Endothelial cell of umbilical vein (primary cell): ENCODE measurements at regions not wholly inside any gene's neighbourhood (a gene's known extent, or its start where the extent isn't known, plus 50 kb on each side); places are given as distances from the start of the nearest gene placed in this dataset.

ENCODE experiments used
- POLR2A ChIP-seq: IDR thresholded peaks from 2 replicates; pipeline ENCODE4 v1.6.1; 2012; ENCODE audit warnings: low read depth, mild to moderate bottlenecking, control low read depth, low read length
- POLR2AphosphoS5 ChIP-seq: IDR thresholded peaks from 2 replicates; pipeline ENCODE4 v1.6.1; 2012; ENCODE audit warnings: low read depth, mild to moderate bottlenecking, control low read depth, low read length, moderate library complexity; ENCODE audit not compliant: insufficient read depth
- TF ChIP-seq, protein P1 (sequence below), 2 donors: IDR thresholded peaks; 1 replicate in 1 of 2; 2 replicates in 1 of 2; pipeline ENCODE4 v1.5.1; 2011; ENCODE audit warnings: low read length in 2 of 2, mild to moderate bottlenecking in 2 of 2, moderate library complexity in 2 of 2, control low read depth in 1 of 2, inconsistent platforms in 1 of 2, low read depth in 1 of 2; ENCODE audit not compliant: insufficient read depth in 1 of 2; ENCODE audit errors: extremely low read depth in 1 of 2

- TF ChIP-seq, protein P1, sequence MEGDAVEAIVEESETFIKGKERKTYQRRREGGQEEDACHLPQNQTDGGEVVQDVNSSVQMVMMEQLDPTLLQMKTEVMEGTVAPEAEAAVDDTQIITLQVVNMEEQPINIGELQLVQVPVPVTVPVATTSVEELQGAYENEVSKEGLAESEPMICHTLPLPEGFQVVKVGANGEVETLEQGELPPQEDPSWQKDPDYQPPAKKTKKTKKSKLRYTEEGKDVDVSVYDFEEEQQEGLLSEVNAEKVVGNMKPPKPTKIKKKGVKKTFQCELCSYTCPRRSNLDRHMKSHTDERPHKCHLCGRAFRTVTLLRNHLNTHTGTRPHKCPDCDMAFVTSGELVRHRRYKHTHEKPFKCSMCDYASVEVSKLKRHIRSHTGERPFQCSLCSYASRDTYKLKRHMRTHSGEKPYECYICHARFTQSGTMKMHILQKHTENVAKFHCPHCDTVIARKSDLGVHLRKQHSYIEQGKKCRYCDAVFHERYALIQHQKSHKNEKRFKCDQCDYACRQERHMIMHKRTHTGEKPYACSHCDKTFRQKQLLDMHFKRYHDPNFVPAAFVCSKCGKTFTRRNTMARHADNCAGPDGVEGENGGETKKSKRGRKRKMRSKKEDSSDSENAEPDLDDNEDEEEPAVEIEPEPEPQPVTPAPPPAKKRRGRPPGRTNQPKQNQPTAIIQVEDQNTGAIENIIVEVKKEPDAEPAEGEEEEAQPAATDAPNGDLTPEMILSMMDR (IDR thresholded peaks at IDR 0.05; ENCODE audit: extremely low read depth in 1 of 2, insufficient read depth in 1 of 2, low read depth in 1 of 2, low read length in 2 of 2): no peak
- no peak for TF ChIP-seq POLR2AphosphoS5
- no peak for TF ChIP-seq POLR2A
Observed at GRCh38 chr2:6113786-6114185, 421.6 kb downstream of the SOX11 start.
